RKO (cell line): ENCODE measurements at regions not wholly inside any gene's neighbourhood (a gene's known extent, or its start where the extent isn't known, plus 50 kb on each side); places are given as distances from the start of the nearest gene placed in this dataset.
A peak's percentile ranks its signal among the peaks of the same experiment; 100 is the strongest.
"Not testable (repeated sequence)": the region's sequence is repeated elsewhere in the genome, so short reads cannot be mapped to it uniquely, and the experiment has no call there.

Experiments
- DNase-seq: peaks from one replicate; pipeline ENCODE4 v3.0.0-alpha.2; 2016; ENCODE audit warnings: low spot score

DNA sequence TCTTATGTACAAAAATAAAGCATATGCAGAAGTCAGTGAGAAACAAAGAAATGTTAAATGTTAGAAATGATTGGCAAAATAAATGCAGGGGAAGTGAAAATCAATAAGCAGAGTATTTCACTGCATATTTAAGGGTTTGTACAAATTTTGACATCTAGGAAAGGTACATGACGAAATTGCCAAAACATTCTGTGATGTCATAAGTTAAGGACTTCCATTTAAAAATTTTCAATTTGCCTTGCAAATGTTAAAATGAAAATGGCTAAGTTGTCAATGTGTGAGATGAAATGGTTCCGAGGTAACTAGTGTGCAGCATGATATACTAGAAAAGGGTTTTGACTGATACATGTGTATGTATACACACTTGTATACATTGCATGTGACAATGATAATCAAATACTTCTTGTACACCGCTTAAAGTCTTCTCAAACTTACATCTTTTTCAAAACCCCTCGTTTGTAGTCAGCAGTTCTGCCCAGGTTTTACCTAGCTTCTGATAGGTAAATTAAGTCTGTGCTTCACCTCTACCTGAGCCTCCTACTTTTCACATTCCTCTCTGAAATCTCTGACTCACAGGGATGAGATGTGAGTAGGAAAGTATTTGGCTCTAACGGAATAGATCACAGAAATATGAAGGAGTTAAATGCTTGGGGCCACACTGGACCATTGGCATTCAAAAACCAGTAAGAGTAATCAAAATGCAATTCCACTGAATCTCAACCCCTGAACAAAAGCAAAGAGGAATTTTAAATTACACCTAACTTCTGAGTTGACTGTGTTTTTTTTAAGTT is 442.4 kb upstream of the FOXG1 start:
- no peak for DNase-seq

DNA sequence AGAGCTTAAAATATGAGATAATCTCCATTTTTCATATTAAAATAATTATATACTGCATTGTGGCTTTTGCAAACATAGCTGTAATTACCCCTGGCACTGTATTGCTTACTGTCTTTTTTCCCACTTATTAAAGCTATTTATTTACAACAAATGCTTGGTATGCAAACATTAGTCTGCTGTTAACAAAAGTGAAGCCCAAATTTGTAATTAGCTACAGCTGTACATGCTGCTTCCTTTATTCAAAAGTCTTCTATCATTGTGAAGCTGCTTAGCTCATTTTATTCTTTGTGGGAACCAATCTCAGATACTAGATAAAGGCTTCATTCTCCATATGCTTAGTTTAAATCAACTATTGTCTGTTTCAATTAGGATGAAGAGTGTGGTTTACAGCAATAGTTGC is 425.8 kb upstream of the FOXG1 start:
- no peak for DNase-seq

DNA sequence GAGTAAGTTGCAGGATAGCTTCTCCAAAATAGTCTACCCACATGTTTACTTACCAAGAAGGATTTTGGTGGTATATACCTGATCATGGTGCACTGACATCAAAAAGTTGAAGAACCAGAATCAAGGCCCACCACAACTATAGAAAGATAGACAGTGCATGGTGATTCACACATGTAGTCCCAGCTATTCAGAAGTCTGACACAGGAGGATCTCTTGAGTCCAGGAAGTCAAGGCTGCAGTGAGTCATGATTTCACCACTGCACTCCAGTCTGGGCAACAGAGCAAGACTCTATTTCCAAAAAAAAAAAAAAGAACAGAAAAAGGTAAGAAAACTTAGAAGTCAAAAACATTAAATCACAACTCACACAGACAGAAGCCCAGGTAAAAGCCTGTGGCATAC is 422.2 kb upstream of the FOXG1 start:
- peak; percentile 24 for DNase-seq

DNA sequence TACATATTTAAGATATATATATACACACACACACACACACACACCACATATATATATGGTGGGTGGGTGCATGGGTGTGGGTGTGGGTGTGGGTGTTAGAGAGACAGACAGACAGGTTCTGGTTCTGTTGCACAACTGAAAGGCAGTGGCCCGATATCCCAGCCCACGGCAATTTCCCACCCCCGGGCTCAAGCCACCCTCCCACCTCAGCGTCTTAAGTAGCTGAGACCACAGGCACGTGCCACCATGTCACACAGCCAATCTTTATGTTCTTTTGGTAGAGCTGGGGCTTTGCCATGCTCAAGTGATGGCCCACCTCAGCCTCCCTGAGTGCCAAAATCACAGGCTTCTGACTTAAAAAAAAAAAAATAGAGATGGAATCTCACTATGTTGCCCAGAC is 417.8 kb upstream of the FOXG1 start:
- DNase-seq = no peak

- DNase-seq = no peak
Measured at GRCh38 chr14:28356819-28357218, 409.8 kb upstream of the FOXG1 start.

GRCh38 chr14:28361486-28361885 is 405.1 kb upstream of the FOXG1 start:
- DNase-seq = no peak

- DNase-seq = no peak
Measured at GRCh38 chr14:28365510-28365909, 401.1 kb upstream of the FOXG1 start.

- no peak for DNase-seq
Measured at GRCh38 chr14:28373721-28374120, 392.9 kb upstream of the FOXG1 start.

- DNase-seq = peak; percentile 48
Measured at GRCh38 chr14:28375295-28375694, 391.3 kb upstream of the FOXG1 start.

- no peak for DNase-seq
Measured at GRCh38 chr14:28381656-28382055, 384.9 kb upstream of the FOXG1 start.

GRCh38 chr14:28382444-28383190 is 384.0 kb upstream of the FOXG1 start:
- DNase-seq = peak; percentile 72

DNA sequence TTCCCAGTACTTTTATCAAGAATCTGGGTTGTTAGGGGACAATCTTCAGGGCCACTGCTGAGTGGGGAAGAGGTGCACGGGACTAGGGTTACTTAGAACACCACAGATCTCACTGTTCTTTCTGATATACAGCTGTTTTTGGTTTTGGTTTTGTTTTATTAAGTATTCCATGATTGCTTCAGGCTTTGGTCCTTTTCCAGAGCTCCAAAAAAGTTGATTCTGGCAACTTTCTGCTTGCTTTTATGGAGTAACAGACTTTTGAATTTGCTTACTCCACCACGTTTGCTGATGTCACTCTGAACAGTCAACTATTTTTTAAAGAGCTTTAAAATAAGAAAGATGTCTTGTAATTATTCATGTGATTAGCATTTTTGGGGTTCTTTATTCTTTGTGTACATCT is 368.1 kb upstream of the FOXG1 start:
- no peak for DNase-seq

DNA sequence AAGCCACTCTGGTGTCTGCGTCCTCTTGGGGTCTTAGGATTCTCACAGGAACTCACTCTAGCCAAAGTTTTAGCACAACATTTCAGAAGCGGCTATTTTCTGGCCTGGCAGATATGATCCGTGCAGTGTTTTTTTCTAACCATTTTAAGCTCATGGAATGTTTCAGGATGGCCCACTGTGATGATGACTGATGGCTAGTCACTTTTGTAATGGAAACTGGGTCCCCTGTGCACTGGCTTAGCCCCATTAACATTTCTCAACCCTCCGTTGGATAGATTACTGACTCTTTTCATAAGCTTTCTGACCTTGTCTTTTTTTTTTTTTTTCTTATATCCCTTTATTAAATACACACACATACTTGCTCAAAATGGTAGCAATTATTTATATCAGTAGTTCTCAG is 364.9 kb upstream of the FOXG1 start:
- DNase-seq = not testable (repeated sequence)

DNA sequence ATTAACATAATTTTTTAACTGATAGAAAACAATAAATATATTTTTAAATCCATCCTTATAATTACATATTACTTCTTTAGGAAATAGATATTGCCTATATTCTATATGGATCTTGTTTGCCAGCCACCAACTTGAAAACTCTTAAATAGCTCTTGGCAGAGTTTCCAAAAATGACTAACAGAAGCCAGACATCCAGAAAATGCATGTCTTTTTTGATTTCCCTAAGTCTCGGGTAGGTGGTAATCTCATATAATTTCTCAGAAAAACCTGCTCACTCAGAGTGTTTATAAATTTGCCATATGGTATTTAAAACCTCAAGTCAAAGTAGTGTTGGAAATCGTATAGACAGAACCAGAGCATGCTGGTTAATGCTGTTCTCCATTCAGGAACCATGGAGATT is 360.4 kb upstream of the FOXG1 start:
- DNase-seq = no peak

GRCh38 chr14:28407031-28407825 is 359.4 kb upstream of the FOXG1 start:
- DNase-seq = no peak

DNA sequence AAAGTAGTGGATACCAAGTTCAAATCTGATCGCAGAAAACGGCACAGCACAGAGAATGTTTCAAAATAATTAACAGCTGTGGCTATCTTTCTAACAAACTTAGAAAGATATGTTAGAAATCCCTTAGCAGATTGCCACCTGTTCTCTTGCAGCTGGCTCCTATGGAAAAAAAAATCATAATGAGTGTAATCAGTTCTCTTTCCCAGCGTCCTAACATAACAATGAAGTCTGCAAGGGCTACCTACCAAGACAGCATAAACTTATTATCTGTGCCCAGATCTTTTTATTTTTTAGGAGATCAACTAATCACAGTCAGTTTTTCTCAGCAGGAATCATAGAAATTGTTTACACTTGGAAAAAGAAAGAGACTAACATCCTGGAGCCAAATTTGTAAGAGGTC is 358.6 kb upstream of the FOXG1 start:
- no peak for DNase-seq

DNA sequence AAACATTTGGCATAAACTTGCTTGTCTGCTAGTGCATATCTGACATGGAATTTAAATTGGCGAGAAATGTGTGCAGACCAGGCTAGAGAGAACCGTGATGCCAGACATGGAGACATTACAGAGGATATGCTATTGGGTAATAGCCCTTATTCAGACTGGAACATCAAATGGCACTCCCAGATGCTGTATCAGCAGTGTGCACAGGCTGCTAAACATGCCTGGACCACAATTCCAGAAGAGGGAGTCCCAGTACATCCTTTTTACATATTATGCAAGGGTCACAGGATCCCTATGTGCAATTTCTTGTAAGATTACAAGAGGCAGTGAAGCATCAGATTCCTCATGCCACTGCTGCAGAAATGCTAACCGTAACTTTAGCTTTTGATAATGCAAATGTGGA is 354.5 kb upstream of the FOXG1 start:
- DNase-seq = no peak

GRCh38 chr14:28426960-28427359 is 339.6 kb upstream of the FOXG1 start:
- DNase-seq = no peak

DNA sequence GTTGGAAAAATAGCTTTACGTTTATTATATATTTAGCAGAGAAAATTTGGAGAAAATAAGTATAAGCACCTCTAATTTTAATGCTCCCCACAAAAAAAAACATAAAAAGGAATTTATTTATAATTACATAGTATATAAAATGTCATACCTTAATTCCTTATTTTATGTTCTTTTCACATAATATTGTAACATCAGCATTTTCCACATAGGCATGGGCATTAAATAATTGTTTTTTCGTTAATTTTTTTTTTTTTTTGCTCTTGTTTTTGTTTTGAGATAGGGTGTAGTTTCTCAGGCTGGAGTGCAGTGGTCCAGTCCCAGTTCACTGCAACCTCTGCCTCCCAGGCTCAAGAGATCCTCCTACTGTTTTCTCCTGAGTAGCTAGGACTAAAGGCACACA is 329.8 kb upstream of the FOXG1 start:
- DNase-seq = no peak

DNA sequence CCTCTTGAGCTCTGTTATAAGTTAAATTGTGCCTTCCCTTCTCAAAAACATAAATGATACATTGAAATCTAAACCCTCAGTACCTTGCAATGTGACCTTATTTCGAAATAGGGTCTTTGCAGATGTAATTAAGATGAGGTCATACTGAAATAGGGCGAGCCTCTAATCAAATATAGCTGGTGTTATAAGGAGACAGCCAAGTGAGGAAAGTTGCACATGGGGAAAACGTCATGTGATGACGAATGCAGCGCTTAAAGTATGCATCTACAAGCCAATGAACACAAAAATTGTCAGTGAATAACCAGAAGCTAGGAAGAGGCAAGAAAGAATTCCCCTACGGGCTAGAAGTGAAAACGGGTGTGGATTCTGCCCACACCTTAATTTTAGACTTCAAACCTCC is 305.2 kb upstream of the FOXG1 start:
- no peak for DNase-seq

GRCh38 chr14:28467611-28468010 is 299.0 kb upstream of the FOXG1 start:
- DNase-seq = no peak

DNA sequence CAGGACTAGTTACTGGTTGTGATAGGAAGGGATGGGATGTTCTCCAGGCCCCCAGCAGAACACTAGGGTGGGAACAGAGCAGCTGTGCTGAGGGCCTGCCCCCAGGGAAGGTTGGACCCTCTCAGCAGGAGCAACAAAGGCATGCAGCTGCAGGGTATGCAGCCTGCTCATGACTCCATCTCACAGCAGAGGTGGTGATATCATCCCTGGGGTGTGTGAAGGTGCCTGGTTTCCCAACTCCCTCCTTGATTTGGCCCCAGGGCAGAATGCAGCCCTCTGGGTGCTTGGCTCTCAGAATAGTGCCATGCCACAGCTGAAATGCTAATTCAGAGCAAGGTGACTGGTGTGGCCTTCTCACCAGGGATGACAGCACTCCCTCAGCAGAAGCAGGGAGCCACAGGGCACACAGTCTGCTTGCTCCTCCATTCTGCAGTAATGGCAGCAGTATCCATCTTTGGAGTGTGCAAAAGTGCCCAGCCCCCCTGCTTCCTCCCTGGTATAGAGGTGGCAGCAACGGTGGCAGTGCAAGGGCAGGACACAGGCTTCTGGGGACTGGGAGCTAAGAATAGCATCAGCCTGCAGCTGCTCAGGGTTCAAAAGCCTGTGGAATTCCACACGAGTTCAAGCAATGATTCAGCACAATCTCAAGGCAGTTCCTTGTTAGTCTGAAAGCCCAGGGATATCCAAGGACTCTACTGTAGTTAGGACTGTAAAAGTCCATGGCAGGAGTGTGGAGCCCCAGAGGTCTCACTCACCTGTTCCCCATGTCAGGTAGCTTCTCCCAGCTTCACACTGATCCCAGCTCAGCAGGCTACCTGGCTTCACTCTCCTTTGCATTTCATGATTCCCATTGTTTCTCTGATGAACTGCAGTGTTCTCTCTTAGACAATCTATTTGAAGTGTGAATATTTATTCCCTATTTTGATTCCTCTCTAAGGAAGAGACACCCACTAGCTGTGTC is 298.1 kb upstream of the FOXG1 start:
- no peak for DNase-seq
